HEK293T (cell line): ENCODE measurements at regions not wholly inside any gene's neighbourhood (a gene's known extent, or its start where the extent isn't known, plus 50 kb on each side); places are given as distances from the start of the nearest gene placed in this dataset.

Experiments
- ELF4 ChIP-seq: fragments of 450-650 bp; IDR thresholded peaks from 2 replicates; pipeline ENCODE4 v1.6.1; 2017; ENCODE audit warnings: antibody characterized with exemption
- FOXA1 ChIP-seq: fragments of 450-650 bp; IDR thresholded peaks from 2 replicates; pipeline ENCODE4 v1.6.1; 2016; ENCODE audit warnings: mild to moderate bottlenecking
- FOXK2 ChIP-seq: fragments of 450-650 bp; IDR thresholded peaks from 2 replicates; pipeline ENCODE4 v1.6.1; 2016; ENCODE audit warnings: mild to moderate bottlenecking
- FOXM1 ChIP-seq: fragments of 450-650 bp; IDR thresholded peaks from 2 replicates; pipeline ENCODE4 v1.6.1; 2017; ENCODE audit warnings: mild to moderate bottlenecking, borderline replicate concordance
- HDGF ChIP-seq: fragments of 450-650 bp; IDR thresholded peaks from 2 replicates; pipeline ENCODE4 v1.6.1; 2017; ENCODE audit warnings: antibody characterized with exemption, borderline replicate concordance
- L3MBTL2 ChIP-seq: fragments of 450-650 bp; conservative IDR thresholded peaks from 2 replicates; pipeline ENCODE4 v1.6.1; 2016; ENCODE audit warnings: mild to moderate bottlenecking
- SP1 ChIP-seq: fragments of 450-650 bp; IDR thresholded peaks from 2 replicates; pipeline ENCODE4 v1.6.1; 2017
- SUZ12 ChIP-seq: fragments of 450-650 bp; IDR thresholded peaks from 2 replicates; pipeline ENCODE4 v1.6.1; 2016; ENCODE audit warnings: mild to moderate bottlenecking
- TARDBP ChIP-seq: fragments of 450-650 bp; IDR thresholded peaks from 2 replicates; pipeline ENCODE4 v1.6.1; 2016
- ZNF384 ChIP-seq: fragments of 450-650 bp; IDR thresholded peaks from 2 replicates; pipeline ENCODE4 v1.6.1; 2016

- TF ChIP-seq FOXM1 = no peak
- TF ChIP-seq ELF4 = no peak
- no peak for TF ChIP-seq L3MBTL2
- no peak for TF ChIP-seq ZNF384
- no peak for TF ChIP-seq SP1
- TF ChIP-seq FOXA1 = no peak
- no peak for TF ChIP-seq HDGF
- TF ChIP-seq FOXK2 = no peak
- TF ChIP-seq TARDBP = no peak
- TF ChIP-seq SUZ12 = no peak
These were observed 209.7 kb downstream of the GADD45G start for GRCh38 chr9:89814340-89815040.
